ENCODE measurements at regions not wholly inside any gene's neighbourhood (a gene's known extent, or its start where the extent isn't known, plus 50 kb on each side); places are given as distances from the start of the nearest gene placed in this dataset.
A peak's percentile ranks its signal among the peaks of the same experiment; 100 is the strongest.

- TF ChIP-seq CTCF (IDR thresholded peaks at IDR 0.05 in 4 of 5, conservative IDR thresholded peaks at IDR 0.05 in 1 of 5) (peak; percentile 22 to 63 (median 46)), POLR2A (IDR thresholded peaks at IDR 0.05) (no peak)
These were observed 116.9 kb upstream of the ARRDC3 start for GRCh38 chr5:91499943-91500531.
